GM12878 (cell line): ENCODE measurements at regions not wholly inside any gene's neighbourhood (a gene's known extent, or its start where the extent isn't known, plus 50 kb on each side); places are given as distances from the start of the nearest gene placed in this dataset.

Source experiments
- ATAC-seq: fragments of 200-7000 bp; cut with Tn5 transposase; 3 replicates; pipeline ENCODE4 v1.9.1; 2020; ENCODE audit warnings: mild to moderate bottlenecking, moderate library complexity
- BruUV-seq: library from RNA; stranded (reverse); fragments of 400-500 nt; replicated peaks from 2 replicates; lab custom pipeline; 2021; lab: Mats Ljungman, UMichigan
- CTCF ChIA-PET: fragments of 300-600 bp; sonication (Branson Sonifier 250); formaldehyde crosslinking; extraction: SDS; loops from one replicate; lab custom pipeline; 2021; ENCODE audit warnings: inconsistent platforms; lab: Yijun Ruan, JAX
- POLR2A ChIA-PET: fragments of 350-600 bp; formaldehyde crosslinking; extraction: SDS; loops from one replicate; lab custom pipeline; 2021; ENCODE audit warnings: inconsistent platforms; lab: Charles Lee
- RAD21 ChIA-PET: fragments of 300-600 bp; sonication (Branson Sonifier 250); formaldehyde crosslinking; loops from one replicate; lab custom pipeline; 2023; ENCODE audit warnings: antibody characterized with exemption; ENCODE audit not compliant: unreplicated experiment; lab: Charles Lee
- SMC1A ChIA-PET: fragments of 300-600 bp; sonication (Branson Sonifier 250); formaldehyde crosslinking; loops from one replicate; lab custom pipeline; 2023; ENCODE audit not compliant: unreplicated experiment, uncharacterized antibody; lab: Charles Lee
- DNase-seq: peaks from one replicate; pipeline ENCODE4 v3.0.0-alpha.2; 2011; ENCODE audit warnings: low read depth, low spot score
- FAIRE-seq: peaks from 3 replicates; lab custom pipeline; 2011; peaks lifted over from hg19 to GRCh38; lab: Jason Lieb, UNC
- H2AFZ ChIP-seq: 2 replicates; pipeline ENCODE4 v1.6.0; 2011; ENCODE audit warnings: low read depth, low read length, control low read depth; ENCODE audit not compliant: control insufficient read depth
- H3K27ac ChIP-seq: 2 replicates; pipeline ENCODE4 v1.5.1; 2011; ENCODE audit warnings: control low read depth; ENCODE audit not compliant: control insufficient read depth, insufficient read depth
- H3K27me3 ChIP-seq, 2 experiments: replicated peaks in 1 of 2; 2 replicates each; pipeline versions ENCODE4 v1.6.0 to v1.6.1; 2011; ENCODE audit warnings: low read length in 1 of 2; ENCODE audit not compliant: control insufficient read depth in 2 of 2, insufficient read depth in 2 of 2
- H3K36me3 ChIP-seq, 2 experiments: 2 replicates each; pipeline ENCODE4 v1.5.1; 2011; ENCODE audit warnings: low read length in 1 of 2; ENCODE audit not compliant: control insufficient read depth in 2 of 2, insufficient read depth in 2 of 2
- H3K4me1 ChIP-seq: 2 replicates; pipeline ENCODE4 v1.6.1; 2011; ENCODE audit warnings: mild to moderate bottlenecking, low read length, moderate library complexity, mixed read lengths; ENCODE audit not compliant: control insufficient read depth, insufficient read depth
- H3K4me2 ChIP-seq: 2 replicates; pipeline ENCODE4 v1.6.0; 2011; ENCODE audit warnings: control low read depth; ENCODE audit not compliant: control insufficient read depth, insufficient read depth
- H3K4me3 ChIP-seq: fragments of 200-600 bp; sonication (generic); 2 replicates; pipeline ENCODE4 v1.5.1; 2016
- H3K79me2 ChIP-seq: 2 replicates; pipeline ENCODE4 v1.6.0; 2011; ENCODE audit warnings: low read length; ENCODE audit not compliant: control insufficient read depth, insufficient read depth
- H3K9ac ChIP-seq: 2 replicates; pipeline ENCODE4 v1.8.0; 2011; ENCODE audit warnings: low read length, control low read depth, mixed read lengths; ENCODE audit not compliant: control insufficient read depth, insufficient read depth
- H3K9me3 ChIP-seq: replicated peaks from 3 replicates; pipeline ENCODE4 v1.5.1; 2011; ENCODE audit warnings: mild to moderate bottlenecking, low read length; ENCODE audit not compliant: control insufficient read depth, insufficient read depth
- H4K20me1 ChIP-seq: 2 replicates; pipeline ENCODE4 v1.6.0; 2011; ENCODE audit not compliant: control insufficient read depth, insufficient read depth
- BCLAF1 ChIP-seq: fragments of 450-650 bp; IDR thresholded peaks from 2 replicates; pipeline ENCODE4 v1.6.1; 2017; ENCODE audit warnings: antibody characterized with exemption, mild to moderate bottlenecking, moderate library complexity
- BHLHE40 ChIP-seq, 2 experiments: fragments of 450-650 bp in 1 of 2; IDR thresholded peaks; 2 replicates each; pipeline ENCODE4 v1.6.1; 2011 to 2017; ENCODE audit warnings: low read depth in 2 of 2, borderline replicate concordance in 1 of 2, improper control_type of control experiment in 1 of 2, low read length in 1 of 2, mild to moderate bottlenecking in 1 of 2
- BRCA1 ChIP-seq: IDR thresholded peaks from 2 replicates; pipeline ENCODE4 v1.6.1; 2011; ENCODE audit warnings: low read depth, low read length, improper control_type of control experiment
- CBX3 ChIP-seq: fragments of 200-600 bp; sonication (generic); IDR thresholded peaks from 2 replicates; pipeline ENCODE4 v1.6.1; 2016; ENCODE audit warnings: low read depth, borderline replicate concordance
- CBX5 ChIP-seq: sonication (generic); IDR thresholded peaks from 2 replicates; pipeline ENCODE4 v1.6.1; 2016; ENCODE audit warnings: low read depth, moderate library complexity, mild to moderate bottlenecking, inconsistent platforms
- CHD1 ChIP-seq: IDR thresholded peaks from 2 replicates; pipeline ENCODE4 v1.6.1; 2012; ENCODE audit warnings: low read depth, low read length, improper control_type of control experiment
- HDAC6 ChIP-seq: fragments of 200-600 bp; sonication (generic); IDR thresholded peaks from one replicate; pipeline ENCODE4 v1.8.0; 2017; ENCODE audit warnings: antibody characterized with exemption; ENCODE audit not compliant: unreplicated experiment
- MXI1 ChIP-seq: fragments of 150-350 bp; IDR thresholded peaks from 2 replicates; pipeline ENCODE4 v1.6.1; 2011; ENCODE audit warnings: low read depth, mild to moderate bottlenecking, inconsistent platforms, low read length, improper control_type of control experiment
- NBN ChIP-seq: fragments of 450-650 bp; IDR thresholded peaks from 2 replicates; pipeline ENCODE4 v1.6.1; 2016
- NFYB ChIP-seq: IDR thresholded peaks from 2 replicates; pipeline ENCODE4 v1.6.1; 2011; ENCODE audit warnings: low read depth, mild to moderate bottlenecking, low read length, improper control_type of control experiment, moderate library complexity; ENCODE audit not compliant: insufficient read depth
- NRF1 ChIP-seq: conservative IDR thresholded peaks from 2 replicates; pipeline ENCODE4 v1.6.1; 2011; ENCODE audit warnings: mild to moderate bottlenecking, low read depth, low read length, improper control_type of control experiment
- SMAD5 ChIP-seq: IDR thresholded peaks from 2 replicates; pipeline ENCODE4 v1.6.1; 2016; ENCODE audit warnings: antibody characterized with exemption, low read depth
- SMC3 ChIP-seq: IDR thresholded peaks from 2 replicates; pipeline ENCODE4 v1.6.1; 2011; ENCODE audit warnings: low read length, improper control_type of control experiment, borderline replicate concordance
- SPI1 ChIP-seq: IDR thresholded peaks from 2 replicates; pipeline ENCODE4 v1.6.1; 2011; ENCODE audit warnings: low read depth, mild to moderate bottlenecking, low read length, moderate library complexity, borderline replicate concordance; ENCODE audit not compliant: insufficient read depth
- ZNF207 ChIP-seq: fragments of 450-650 bp; IDR thresholded peaks from 2 replicates; pipeline ENCODE4 v1.6.1; 2014; ENCODE audit warnings: antibody characterized with exemption, mild to moderate bottlenecking, borderline replicate concordance
- WGBS: methylation state at CpG from one replicate; pipeline ENCODE4 v1.1.6; 2016; ENCODE audit warnings: low lambda C conversion rate; ENCODE audit not compliant: insufficient replicate concordance, insufficient coverage; ENCODE audit errors: missing lambda C conversion rate; 5-methylcytosine and 5-hydroxymethylcytosine counted together
- in situ Hi-C: fragments of 300-500 bp; cut with MboI; formaldehyde crosslinking; loops from 9 replicates; pipeline ENCODE4 v1.14.3; 2018; ENCODE audit warnings: mixed read lengths
- intact Hi-C: fragments of 100-400 bp; cut with micrococcal nuclease; formaldehyde crosslinking; loops from one replicate; pipeline ENCODE4 v1.14.2; 2022; ENCODE audit not compliant: unreplicated experiment
- TF ChIP-seq, protein P1 (sequence below): IDR thresholded peaks from 2 replicates; pipeline ENCODE4 v1.6.1; 2012; ENCODE audit warnings: mild to moderate bottlenecking, low read depth, low read length

DNA sequence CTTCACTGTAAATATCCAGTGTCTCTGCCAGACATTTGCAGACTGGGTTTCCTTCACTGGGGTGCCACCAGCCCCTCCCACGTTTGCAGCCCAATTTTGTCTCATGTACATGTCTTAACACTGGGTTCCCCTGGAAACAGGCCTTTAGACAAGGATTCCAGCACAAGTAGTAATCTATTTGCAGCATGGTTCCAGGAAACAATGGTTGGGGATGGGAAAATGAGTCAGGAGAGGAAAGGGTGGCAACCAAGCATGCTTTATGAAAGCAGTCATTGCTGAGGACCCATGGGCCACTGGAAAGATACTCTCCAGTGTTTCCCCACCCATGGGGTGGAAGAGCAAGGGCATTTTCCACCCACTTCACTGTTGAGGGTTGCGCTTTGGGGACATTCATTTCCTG, 53.6 kb upstream of the FARP1 start (continued):
- no peak for TF ChIP-seq BRCA1

- CTCF ChIA-PET = no interaction called here
- H4K20me1 ChIP-seq = no peaks in the 10 kb centered on the region
- intact Hi-C loops = no loop called here
- H3K4me3 ChIP-seq = no peak overlapping the region
- no peak for DNase-seq
- H3K9ac ChIP-seq = no peak overlapping the region
- no peak overlapping the region for H2AFZ ChIP-seq
- no peaks in the 10 kb centered on the region; the same call in 2 of the 3 replicates for H3K9me3 ChIP-seq
- H3K4me1 ChIP-seq = no peaks in the 10 kb centered on the region
- POLR2A ChIA-PET = no interaction called here
- no TSS peak for BruUV-seq
- TF ChIP-seq NRF1 (no peak), BCLAF1 (no peak), CHD1 (no peak), MXI1 (no peak), SMAD5 (no peak), BHLHE40 (IDR thresholded peaks at IDR 0.05; ENCODE audit: borderline replicate concordance in 1 of 2, low read depth in 2 of 2, low read length in 1 of 2) (no peak), CBX3 (no peak), SPI1 (no peak), ZNF207 (no peak), NBN (no peak), NFYB (no peak), SMC3 (no peak), CBX5 (no peak), HDAC6 (no peak)
- TF ChIP-seq, protein P1, sequence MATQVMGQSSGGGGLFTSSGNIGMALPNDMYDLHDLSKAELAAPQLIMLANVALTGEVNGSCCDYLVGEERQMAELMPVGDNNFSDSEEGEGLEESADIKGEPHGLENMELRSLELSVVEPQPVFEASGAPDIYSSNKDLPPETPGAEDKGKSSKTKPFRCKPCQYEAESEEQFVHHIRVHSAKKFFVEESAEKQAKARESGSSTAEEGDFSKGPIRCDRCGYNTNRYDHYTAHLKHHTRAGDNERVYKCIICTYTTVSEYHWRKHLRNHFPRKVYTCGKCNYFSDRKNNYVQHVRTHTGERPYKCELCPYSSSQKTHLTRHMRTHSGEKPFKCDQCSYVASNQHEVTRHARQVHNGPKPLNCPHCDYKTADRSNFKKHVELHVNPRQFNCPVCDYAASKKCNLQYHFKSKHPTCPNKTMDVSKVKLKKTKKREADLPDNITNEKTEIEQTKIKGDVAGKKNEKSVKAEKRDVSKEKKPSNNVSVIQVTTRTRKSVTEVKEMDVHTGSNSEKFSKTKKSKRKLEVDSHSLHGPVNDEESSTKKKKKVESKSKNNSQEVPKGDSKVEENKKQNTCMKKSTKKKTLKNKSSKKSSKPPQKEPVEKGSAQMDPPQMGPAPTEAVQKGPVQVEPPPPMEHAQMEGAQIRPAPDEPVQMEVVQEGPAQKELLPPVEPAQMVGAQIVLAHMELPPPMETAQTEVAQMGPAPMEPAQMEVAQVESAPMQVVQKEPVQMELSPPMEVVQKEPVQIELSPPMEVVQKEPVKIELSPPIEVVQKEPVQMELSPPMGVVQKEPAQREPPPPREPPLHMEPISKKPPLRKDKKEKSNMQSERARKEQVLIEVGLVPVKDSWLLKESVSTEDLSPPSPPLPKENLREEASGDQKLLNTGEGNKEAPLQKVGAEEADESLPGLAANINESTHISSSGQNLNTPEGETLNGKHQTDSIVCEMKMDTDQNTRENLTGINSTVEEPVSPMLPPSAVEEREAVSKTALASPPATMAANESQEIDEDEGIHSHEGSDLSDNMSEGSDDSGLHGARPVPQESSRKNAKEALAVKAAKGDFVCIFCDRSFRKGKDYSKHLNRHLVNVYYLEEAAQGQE = no peak
- FAIRE-seq = no peak
- ATAC-seq = no peak
- no peak overlapping the region for H3K4me2 ChIP-seq
- in situ Hi-C loops = no loop called here
- WGBS = 11% methylated on average over 6 of the region's 6 CpGs
- RAD21 ChIA-PET = no interaction called here
- H3K36me3 ChIP-seq = no peaks in the 10 kb centered on the region
- H3K79me2 ChIP-seq = no peaks in the 10 kb centered on the region
- H3K27ac ChIP-seq = no peak overlapping the region
- H3K27me3 ChIP-seq = no peaks in the 10 kb centered on the region
- SMC1A ChIA-PET = no interaction called here
Observed at GRCh38 chr13:98092888-98093287, 50.0 kb upstream of the FARP1 start.
